ENCODE measurements at regions not wholly inside any gene's neighbourhood (a gene's known extent, or its start where the extent isn't known, plus 50 kb on each side); places are given as distances from the start of the nearest gene placed in this dataset.

- no peak for DNase-seq (ENCODE audit: extremely low spot score in 2 of 2)
- H3K36me3 ChIP-seq: no peaks in the 10 kb centered on the region
- no peak overlapping the region for H3K27ac ChIP-seq
- H3K4me1 ChIP-seq: no peaks in the 10 kb centered on the region
- H3K9me3 ChIP-seq: no peaks in the 10 kb centered on the region
- no peak for TF ChIP-seq POLR2AphosphoS5 (IDR thresholded peaks at IDR 0.05; ENCODE audit: insufficient read depth in 1 of 2, low read depth in 1 of 2)
- TF ChIP-seq CTCF (IDR thresholded peaks at IDR 0.05): peak in 2 of 3 experiments; percentile 43 to 47
- no peak for TF ChIP-seq POLR2A (IDR thresholded peaks at IDR 0.05)
- no peak overlapping the region for H3K4me3 ChIP-seq
- H3K27me3 ChIP-seq: no peaks in the 10 kb centered on the region
- intact Hi-C loops (cut with DNase I): no loop called here
These were observed 96.4 kb upstream of the SHISA6 start for GRCh38 chr17:11144358-11145233.

GRCh38 chr17:11142231-11142630, 98.8 kb upstream of the SHISA6 start:
- no peak for DNase-seq (ENCODE audit: extremely low spot score in 2 of 2)
- Histone ChIP-seq H3K36me3 (no peaks in the 10 kb centered on the region), H3K4me1 (no peaks in the 10 kb centered on the region), H3K4me3 (no peak overlapping the region), H3K27ac (no peak overlapping the region), H3K9me3 (no peaks in the 10 kb centered on the region), H3K27me3 (no peaks in the 10 kb centered on the region)
- TF ChIP-seq POLR2AphosphoS5 (IDR thresholded peaks at IDR 0.05; ENCODE audit: insufficient read depth in 1 of 2, low read depth in 1 of 2) (no peak), POLR2A (IDR thresholded peaks at IDR 0.05) (no peak), CTCF (IDR thresholded peaks at IDR 0.05) (no peak)
- intact Hi-C loops (cut with DNase I): no loop called here

GRCh38 chr17:11140501-11140900, 100.5 kb upstream of the SHISA6 start:
- intact Hi-C loops (cut with DNase I): no loop called here

GRCh38 chr17:11140043-11140442, 101.0 kb upstream of the SHISA6 start:
- H3K4me1 ChIP-seq: no peaks in the 10 kb centered on the region
- intact Hi-C loops (cut with DNase I): no loop called here
- no peaks in the 10 kb centered on the region for H3K9me3 ChIP-seq
- no peak overlapping the region for H3K4me3 ChIP-seq
- TF ChIP-seq CTCF (IDR thresholded peaks at IDR 0.05) (no peak), POLR2AphosphoS5 (IDR thresholded peaks at IDR 0.05; ENCODE audit: insufficient read depth in 1 of 2, low read depth in 1 of 2) (no peak), POLR2A (IDR thresholded peaks at IDR 0.05) (no peak)
- no peaks in the 10 kb centered on the region for H3K27me3 ChIP-seq
- H3K36me3 ChIP-seq: no peaks in the 10 kb centered on the region
- H3K27ac ChIP-seq: no peak overlapping the region
- no peak for DNase-seq (ENCODE audit: extremely low spot score in 2 of 2)

More at GRCh38 chr17:11140501-11140900, 100.5 kb upstream of the SHISA6 start:
- DNase-seq (ENCODE audit: extremely low spot score in 2 of 2): no peak
- Histone ChIP-seq H3K27me3 (no peaks in the 10 kb centered on the region), H3K9me3 (no peaks in the 10 kb centered on the region), H3K36me3 (no peaks in the 10 kb centered on the region), H3K4me3 (no peak overlapping the region), H3K4me1 (no peaks in the 10 kb centered on the region), H3K27ac (no peak overlapping the region)
- TF ChIP-seq CTCF (IDR thresholded peaks at IDR 0.05) (no peak), POLR2AphosphoS5 (IDR thresholded peaks at IDR 0.05; ENCODE audit: insufficient read depth in 1 of 2, low read depth in 1 of 2) (no peak), POLR2A (IDR thresholded peaks at IDR 0.05) (no peak)

- Histone ChIP-seq H3K27ac (no peak overlapping the region), H3K4me1 (no peaks in the 10 kb centered on the region), H3K27me3 (no peaks in the 10 kb centered on the region), H3K36me3 (no peaks in the 10 kb centered on the region), H3K9me3 (no peaks in the 10 kb centered on the region), H3K4me3 (no peak overlapping the region)
- intact Hi-C loops (cut with DNase I): no loop called here
- no peak for DNase-seq (ENCODE audit: extremely low spot score in 2 of 2)
- TF ChIP-seq CTCF (IDR thresholded peaks at IDR 0.05) (no peak), POLR2AphosphoS5 (IDR thresholded peaks at IDR 0.05; ENCODE audit: insufficient read depth in 1 of 2, low read depth in 1 of 2) (no peak), POLR2A (IDR thresholded peaks at IDR 0.05) (no peak)
These were observed 103.0 kb upstream of the SHISA6 start for GRCh38 chr17:11138023-11138422.

All from vagina (tissue), 2 donors.